CD1c-positive myeloid dendritic cell (primary cell): ENCODE measurements at regions not wholly inside any gene's neighbourhood (a gene's known extent, or its start where the extent isn't known, plus 50 kb on each side); places are given as distances from the start of the nearest gene placed in this dataset.
"Not testable (repeated sequence)": the region's sequence is repeated elsewhere in the genome, so short reads cannot be mapped to it uniquely, and the experiment has no call there.

Source experiments
- DNase-seq: peaks from one replicate; pipeline ENCODE4 v3.0.0-alpha.2; 2016; ENCODE audit errors: extremely low spot score

DNA sequence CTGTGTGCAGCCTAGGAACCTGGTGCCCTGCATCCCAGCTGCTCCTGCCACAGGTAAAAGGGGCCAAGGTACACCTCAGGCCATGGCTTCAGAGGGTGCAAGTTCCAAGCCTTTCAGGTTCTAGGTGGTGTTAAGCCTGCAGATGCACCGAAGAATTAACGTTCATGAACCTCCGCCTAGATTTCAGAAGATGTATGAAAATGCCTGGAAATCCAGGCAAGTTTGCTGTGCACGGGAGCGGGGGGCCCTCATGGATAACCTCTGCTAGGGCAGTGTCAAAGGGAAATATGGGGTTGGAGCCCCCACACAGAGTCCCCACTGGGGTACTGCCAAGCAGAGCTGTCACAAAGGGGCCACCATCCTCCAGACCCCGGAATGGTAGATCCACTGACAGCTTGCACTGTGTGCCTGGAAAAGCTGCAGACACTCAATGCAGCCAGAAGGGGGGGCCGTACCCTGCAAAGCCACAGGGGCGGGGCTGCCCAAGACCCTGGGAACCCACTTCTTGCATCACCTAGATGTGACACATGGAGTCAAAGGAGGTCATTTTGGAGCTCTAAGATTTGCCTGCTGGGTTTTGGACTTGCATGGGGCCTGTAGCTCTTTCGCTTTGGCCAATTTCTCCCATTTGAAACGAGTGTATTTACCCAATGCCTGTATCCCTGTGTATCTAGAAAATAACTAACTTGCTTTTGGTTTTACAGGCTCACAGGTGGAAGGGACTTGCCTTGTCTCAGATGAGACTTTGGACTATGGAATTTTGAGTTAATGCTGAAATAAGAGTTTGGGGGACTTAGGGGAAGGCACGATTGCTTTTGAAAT is 145.2 kb upstream of the C1QTNF3 start:
- peak; percentile 63 for DNase-seq

GRCh38 chr5:34189246-34189645 is 146.2 kb upstream of the C1QTNF3 start:
- DNase-seq, result not testable (repeated sequence)

- DNase-seq, result not testable (repeated sequence)
Observed at GRCh38 chr5:34189752-34190411, 146.9 kb upstream of the C1QTNF3 start.

GRCh38 chr5:34190466-34190865 is 147.5 kb upstream of the C1QTNF3 start:
- not testable (repeated sequence) for DNase-seq

DNA sequence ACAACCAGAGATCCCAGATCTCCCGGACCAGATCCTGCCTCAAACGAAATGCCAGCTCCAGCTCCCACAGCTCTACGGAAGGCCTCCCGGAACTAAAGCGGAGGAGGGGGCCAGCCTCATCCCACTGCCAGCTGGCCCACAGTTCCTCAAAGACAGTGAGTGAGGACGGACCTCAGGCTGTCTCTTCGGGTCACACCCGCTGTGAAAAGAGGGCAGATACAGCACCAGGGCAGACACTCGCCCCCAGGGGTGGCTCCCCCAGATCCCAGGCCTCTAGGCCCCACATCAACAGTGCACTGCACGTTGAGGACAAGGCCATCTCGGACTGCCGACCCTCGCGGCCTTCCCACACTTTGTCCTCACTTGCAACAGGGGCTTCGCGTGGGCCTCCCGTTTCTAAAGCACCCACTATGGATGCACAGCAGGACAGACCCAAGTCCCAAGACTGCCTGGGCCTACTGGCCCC is 148.3 kb upstream of the C1QTNF3 start:
- DNase-seq, result not testable (repeated sequence)

- DNase-seq, result peak; percentile 2
Observed at GRCh38 chr5:34192064-34192922, 149.3 kb upstream of the C1QTNF3 start.

DNA sequence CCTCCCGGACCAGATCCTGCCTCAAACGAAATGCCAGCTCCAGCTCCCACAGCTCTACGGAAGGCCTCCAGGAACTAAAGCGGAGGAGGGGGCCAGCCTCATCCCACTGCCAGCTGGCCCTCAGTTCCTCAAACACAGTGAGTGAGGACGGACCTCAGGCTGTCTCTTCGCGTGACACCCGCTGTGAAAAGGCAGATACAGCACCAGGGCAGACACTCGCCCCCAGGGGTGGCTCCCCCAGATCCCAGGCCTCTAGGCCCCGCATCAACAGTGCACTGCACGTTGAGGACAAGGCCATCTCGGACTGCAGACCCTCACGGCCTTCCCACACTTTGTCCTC is 149.9 kb upstream of the C1QTNF3 start:
- not testable (repeated sequence) for DNase-seq

- DNase-seq, result not testable (repeated sequence)
Observed at GRCh38 chr5:34193297-34193696, 150.3 kb upstream of the C1QTNF3 start.

DNA sequence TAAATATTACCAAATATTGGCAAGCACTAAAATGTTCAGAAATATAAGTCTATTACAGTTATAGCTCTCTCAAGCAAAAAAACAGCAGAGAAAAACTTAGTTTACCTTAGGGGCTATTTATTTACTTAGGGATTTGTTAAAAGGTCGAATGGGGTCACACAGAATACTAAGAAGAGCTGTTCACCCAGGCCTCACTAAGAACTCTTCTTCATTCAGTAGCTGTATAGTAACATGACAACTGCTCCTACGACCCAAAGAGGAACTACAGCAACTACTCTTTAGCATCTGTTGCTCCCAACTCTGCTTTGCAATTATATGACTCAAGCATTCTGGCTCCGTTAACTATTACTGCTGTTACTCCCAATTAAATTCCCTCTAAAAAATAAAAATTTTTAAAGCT is 150.8 kb upstream of the C1QTNF3 start:
- DNase-seq, result not testable (repeated sequence)

DNA sequence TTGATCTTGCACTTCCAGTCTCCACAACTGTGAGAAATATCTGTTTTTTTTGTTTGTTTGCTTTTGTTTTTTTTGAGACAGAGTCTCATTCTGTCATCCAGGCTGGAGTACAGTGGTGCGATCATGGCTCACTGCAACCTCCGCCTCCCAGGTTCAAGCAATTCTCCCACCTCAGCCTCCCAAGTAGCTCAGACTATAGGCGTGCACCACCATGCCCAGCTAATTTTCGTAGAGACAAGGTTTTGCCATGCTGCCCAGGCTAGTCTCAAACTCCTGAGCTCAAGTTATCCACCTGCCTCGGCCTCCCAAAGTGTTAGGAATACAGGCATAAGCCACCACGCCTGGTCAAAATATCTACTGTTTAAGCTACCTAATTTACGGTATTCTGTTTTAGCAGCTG is 153.1 kb upstream of the C1QTNF3 start:
- not testable (repeated sequence) for DNase-seq

DNA sequence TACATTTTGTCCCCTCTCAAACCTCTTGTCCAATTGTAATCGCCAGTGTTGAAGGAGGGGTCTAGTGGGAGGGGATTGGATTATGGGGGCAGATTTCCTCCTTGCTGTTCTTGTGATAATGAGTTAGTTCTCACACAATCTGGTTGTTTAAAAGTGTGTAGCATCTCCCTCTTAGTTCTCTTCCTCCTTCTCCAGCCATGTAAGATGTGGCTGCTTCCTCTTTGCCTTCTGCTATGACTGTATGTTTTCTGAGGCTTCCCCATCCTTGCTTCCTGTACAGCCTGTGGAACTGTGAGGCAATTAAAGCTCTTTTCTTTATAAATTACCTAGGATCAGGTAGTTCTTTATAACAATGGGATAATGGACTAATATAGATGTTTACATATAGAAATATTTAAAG is 162.3 kb upstream of the C1QTNF3 start:
- peak; percentile 33 for DNase-seq

DNA sequence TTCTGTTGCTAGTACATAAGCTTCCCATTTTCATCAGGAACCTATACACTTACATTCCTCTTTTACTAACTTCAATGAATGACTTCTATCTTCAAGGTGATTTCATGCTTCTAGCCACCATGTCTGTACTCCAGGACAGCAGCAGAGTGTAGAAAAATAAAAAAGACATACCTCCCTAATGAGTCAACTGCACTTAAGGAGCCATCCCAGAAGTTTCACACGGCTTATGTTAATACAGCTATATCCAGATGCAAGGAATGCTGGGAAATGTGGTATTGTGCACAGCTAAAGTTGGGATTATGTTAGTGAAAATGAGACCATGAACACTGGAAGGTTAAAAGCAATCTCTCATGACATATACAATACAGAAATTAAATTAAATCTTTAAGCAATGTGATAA is 174.4 kb upstream of the C1QTNF3 start:
- DNase-seq, result not testable (repeated sequence)

DNA sequence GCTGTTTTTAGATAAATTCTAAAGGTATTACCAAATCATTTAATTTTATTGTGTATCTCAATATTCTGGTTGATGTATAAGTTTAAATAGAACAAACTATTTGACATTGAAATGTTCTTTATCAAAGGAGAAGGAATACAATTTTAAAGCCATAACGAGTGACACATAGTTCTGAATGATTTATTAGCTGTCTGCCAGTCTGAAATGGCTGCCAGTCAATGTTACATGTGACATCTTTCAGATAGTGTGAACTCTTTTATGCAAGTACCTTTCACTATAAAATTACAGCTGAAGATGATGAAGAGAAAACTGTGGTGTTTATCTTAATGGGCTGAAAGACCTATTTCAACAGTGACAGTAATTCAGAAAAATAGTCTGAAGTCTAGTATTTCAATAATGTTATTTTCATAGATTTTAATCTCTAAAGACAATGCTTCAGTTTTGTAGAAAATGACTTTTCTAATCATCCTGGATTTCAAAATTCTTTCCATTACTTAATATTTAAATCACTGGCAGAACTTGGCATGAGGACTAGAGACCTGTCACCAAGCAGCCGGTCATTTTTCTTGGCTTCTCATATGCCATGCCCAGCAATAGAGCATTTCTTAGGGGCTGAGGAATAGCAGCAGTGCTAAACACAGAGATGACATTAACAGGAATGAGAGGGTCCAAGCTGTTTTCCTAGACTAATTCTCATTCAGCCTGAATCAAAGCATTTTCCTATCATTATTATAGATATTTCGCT is 178.5 kb upstream of the C1QTNF3 start:
- DNase-seq, result not testable (repeated sequence)

- not testable (repeated sequence) for DNase-seq
Observed at GRCh38 chr5:34223158-34223557, 180.1 kb upstream of the C1QTNF3 start.

DNA sequence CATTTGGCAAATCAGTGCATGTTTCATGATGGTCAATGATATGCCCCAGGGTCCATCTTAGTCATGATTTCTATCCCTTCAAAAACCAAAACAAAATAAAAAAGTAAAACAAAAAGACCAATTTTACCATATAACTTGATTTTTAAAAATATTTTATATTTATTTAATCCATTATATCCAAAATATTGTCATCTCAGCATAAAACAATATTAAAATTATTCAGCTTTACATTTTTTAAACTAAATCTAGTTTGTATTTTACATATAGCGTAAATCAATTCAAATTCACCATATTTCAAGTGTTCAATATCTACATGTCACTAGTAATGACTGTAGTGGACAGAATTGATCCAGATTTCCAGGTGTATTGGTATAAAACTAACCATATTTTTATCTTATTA is 187.4 kb upstream of the C1QTNF3 start:
- not testable (repeated sequence) for DNase-seq

DNA sequence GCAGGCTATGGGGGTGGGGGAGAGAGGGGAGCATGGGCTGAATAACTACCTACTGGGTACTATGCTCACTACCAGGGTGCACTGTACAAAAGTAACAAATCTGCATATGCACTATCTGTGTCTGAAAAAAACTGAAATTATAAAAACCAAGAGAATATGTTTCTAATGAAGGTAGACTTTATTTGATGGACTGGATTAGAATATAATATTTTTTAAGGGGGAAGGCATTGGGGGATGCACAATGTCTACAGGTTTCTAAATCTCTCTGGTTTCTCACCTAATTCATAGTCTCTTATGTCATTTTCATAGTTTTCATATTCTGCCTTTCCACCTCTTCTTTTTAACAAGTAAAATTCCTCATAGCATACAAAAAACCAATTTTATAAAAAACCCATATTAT is 200.8 kb upstream of the C1QTNF3 start:
- DNase-seq, result not testable (repeated sequence)

DNA sequence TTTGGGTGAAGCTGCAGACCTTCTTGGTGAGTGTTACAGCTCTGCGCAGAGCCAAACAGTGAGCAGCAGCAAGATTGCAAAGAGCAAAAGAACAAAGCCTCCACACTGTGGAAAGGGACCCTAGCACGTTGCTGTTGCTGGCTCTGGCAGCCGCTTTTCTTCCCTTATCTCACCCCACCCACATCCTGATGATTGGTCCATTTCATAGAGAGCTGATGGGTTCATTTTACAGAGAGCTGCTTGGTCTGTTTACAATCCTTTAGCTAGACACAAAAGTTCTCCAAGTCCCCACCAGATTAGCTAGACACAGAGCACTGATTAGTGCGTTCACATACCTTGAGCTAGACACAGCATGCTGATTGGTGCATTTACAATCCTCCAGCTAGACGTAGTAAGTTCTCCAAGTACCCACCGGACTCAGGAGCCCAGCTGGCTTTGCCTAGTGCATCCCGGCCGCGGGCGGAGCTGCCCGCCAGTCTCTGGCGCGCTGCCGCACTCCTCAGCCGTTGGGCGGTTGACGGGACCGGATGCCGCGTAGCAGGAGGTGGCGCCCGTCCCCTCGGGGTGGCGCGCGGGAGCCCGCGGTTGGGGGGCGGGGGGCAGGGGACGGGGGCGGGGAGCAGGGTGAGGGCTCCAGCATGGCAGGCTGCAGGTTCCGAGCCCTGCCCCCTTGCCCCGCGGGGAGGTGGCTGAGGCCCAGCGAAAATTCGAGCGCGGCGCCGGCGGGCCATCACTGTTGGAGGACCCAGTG is 201.4 kb upstream of the C1QTNF3 start:
- DNase-seq, result peak; percentile 45

GRCh38 chr5:34245032-34245394 is 202.0 kb upstream of the C1QTNF3 start:
- not testable (repeated sequence) for DNase-seq

DNA sequence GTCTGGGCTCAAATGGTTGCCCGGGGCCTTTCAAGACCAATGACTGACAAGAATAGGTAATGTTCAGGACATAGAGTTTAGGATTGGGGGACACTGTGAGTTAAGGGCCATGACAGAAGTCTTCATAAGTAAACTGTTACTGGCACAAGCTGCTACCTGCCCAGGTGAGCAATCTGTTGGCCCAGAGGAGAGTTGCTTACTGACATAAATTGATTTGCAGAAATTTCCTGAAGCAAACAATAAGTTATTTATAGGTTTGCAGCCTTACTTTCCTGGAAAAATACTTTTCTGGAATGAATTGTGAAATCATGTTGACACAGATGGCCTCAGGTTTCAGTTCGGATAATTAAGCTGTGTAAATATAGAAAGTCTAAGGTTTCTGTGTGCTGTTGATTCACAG is 202.8 kb upstream of the C1QTNF3 start:
- DNase-seq, result not testable (repeated sequence)

DNA sequence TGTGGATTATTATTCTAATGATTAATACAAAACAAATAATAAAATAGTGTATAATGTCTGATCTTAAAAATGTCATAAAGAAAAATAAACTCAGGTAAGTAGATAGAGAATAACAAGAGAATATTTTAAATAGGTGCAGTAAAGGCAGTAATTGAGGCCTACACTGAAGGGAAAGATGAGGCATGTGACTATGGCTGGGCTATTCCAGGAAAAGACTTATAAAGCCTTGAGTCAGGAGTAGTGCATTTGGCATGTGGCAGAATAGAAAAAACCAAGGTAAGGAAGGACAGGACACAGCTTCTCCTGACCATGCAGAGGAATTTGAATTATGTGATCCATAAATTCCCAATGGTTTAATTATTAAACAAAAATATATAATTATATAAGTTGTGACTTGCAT is 215.6 kb upstream of the C1QTNF3 start:
- DNase-seq, result not testable (repeated sequence)

DNA sequence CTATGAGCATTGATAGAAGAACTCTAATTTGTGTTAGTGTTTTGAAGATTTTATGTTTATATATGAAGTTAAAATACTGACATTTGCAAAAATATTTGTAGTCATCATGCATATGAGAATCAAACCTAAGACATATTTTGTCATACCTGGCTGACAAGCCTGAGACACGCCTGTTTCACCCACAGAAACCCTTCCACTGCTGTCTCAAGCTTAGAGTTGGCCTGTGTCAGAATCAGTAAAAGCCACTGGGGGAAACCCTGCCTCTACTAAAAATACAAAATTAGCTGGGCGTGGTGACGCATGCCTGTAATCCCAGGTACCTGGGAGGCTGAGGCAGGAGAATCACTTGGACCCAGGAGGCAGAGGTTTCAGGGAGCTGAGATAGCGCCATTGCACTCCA is 218.0 kb upstream of the C1QTNF3 start:
- DNase-seq, result not testable (repeated sequence)
